Stimulated activated CD4-positive, alpha-beta T cell treated with anti-CD3 and anti-CD28 coated beads, Interleukin-15, amount 100 ng/mL, for 1 hour (primary cell): ENCODE measurements at regions not wholly inside any gene's neighbourhood (a gene's known extent, or its start where the extent isn't known, plus 50 kb on each side); places are given as distances from the start of the nearest gene placed in this dataset.

Experiments
- DNase-seq, 2 donors: peaks; one replicate each; pipeline ENCODE4 v3.0.0-alpha.2; 2020; ENCODE audit warnings: low read depth in 1 of 2, low spot score in 1 of 2

DNA sequence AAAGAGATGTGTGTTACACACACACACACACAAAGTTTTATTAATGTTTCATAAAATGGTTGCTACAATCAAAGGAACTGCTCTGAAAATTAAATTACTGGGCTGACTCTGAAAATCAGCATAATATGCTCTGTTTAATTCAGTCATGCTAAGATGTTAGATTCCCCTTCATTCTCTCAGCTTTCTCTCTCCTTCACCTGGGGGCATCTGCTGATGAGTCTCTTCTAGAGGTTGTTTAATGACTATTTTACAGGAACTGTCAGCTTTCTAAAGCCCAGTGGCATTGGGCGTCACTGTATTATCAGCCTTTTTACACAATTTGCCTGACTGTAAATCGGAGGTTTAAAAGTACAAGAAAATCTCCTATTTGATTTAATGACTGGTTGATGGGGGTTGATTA is 559.7 kb upstream of the POU3F2 start:
- DNase-seq = no peak

DNA sequence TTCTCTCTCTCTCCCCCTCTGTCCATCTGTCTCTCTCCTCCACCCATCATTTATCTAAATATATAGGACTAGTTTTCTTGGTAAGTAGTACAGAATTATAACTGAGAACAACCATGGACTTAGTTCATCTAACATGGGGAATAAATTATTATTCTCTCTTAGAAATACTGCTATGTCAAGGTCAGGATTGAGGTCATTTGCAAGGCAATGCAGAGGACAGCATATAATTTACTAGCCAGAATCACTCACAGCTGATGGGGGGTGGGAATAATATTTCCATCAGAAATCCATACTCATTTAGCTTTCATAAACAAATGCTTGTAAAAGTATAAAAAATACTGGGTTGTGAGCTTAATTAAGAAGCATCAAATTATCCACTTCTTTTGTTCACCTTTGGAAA is 553.9 kb upstream of the POU3F2 start:
- no peak for DNase-seq

DNA sequence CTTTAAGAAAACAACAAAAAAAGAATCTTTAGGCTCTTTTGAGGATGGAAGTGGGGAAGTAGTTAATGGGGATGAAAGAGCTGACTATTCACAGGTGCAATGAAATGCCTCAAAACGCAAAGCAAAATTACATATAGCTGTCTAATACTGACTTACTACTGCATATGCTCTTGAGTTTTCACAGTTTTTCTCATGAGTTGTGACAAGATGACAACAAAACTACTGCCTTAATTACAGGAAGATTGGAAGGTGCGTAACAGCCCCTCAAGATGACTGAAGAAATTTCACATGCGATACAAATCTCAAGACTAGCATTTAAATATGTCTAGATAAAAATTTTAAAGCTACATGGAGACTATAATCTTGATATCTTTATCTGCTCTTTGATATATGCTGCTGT is 547.8 kb upstream of the POU3F2 start:
- no peak for DNase-seq

DNA sequence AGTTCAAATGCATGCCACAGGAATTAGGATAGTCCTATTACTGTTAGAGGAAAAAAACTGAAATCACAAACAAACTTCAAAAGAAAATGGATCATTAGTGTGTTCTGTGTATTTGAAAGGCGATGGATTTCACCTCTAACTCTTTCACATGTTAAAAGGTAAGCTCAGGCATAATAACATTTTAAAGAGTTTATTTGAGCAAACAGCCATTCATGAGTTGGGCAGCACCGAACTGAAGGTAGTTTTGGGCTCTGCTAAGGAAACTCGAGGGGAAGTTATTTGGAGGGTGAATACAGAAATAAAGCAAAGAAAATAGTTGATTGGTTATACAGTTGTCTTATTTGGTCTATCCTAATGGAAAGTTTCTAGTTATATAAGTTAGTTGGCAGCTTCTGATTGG is 546.5 kb upstream of the POU3F2 start:
- no peak for DNase-seq

DNA sequence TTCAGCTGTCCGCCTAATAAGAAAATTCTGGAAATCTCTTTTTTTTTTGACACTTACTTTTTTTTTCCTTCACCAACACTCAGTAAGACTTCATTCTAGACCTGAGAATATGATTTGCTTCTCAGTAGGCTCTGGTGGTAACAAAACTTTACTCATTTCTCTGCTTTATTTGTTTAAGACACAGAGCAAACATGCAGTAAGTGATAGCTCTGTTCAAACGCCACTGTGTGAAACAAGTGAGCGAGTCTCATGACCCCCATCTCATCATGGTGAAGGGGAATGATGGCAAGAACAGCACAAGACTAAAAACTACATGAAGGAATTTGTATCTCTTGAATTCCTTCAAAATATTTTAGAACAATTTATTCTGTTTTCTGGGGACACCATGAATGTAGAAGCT is 541.6 kb upstream of the POU3F2 start:
- DNase-seq = no peak

DNA sequence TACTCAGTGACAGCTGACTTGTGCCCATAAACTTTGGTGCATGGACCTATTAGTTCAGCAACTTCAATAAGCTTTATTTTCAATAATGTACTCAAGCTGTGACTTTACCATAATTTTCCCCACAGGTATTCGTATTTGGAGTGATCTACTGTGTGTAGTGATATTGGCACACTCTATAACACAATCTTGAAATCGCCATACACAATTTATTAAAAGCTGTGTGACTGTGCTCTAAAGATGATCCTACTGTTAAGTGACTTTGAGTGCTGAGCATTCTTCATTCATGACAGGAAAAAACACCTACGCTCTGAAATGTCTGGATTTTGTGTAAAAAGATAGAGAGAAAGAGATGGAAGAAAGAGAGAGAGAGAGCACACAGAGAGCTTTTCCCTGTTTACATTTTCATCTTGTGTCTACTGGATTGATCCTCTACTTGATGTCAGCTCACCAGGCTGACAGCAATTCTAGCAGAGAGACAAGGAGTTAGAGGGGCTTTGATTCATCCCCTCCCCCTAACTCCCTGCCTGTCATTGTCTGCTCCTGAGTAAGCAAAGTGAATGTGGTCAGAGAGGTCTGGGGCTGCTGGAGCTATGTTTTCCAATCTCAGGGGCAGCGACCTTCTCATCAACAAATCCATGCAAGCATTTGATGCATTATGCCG is 538.7 kb upstream of the POU3F2 start:
- no peak for DNase-seq

DNA sequence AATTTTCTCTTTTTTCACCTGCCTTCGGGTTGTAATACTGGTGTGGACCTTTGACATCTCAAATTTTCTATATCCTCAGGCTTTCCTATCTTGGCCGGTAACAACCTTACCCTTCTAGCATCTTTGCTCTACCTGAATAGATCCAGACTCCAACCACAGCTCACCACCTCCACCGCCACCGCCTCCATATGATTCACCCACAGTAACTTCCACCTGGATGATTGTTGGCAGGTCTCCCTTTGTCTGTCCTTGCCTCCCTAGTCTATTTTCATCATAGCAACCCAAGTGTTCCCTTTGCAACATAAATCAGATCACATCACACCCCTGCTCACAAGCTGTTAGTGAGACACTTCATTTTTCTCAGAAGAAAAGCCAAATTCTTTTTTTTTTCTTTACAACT is 525.8 kb upstream of the POU3F2 start:
- DNase-seq = no peak

DNA sequence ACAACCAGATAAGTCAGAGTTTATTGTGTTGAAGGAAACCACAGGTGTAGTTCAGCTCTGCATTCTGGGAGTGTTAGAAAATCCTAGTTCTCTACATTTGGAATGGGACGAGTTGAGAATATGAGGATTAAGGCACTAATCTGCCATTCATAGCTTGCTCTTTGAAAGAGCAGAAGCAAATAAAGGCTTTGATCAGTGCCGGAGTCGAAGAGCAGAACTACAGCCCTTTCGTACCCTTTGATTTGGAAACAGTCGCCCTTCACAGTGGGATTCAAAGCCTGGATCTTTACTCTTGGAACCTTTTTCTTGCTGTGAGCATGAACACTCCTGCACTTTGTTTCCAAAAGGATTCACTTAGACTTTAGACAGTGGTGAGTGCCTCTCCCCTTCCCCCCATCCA is 523.9 kb upstream of the POU3F2 start:
- no peak for DNase-seq

DNA sequence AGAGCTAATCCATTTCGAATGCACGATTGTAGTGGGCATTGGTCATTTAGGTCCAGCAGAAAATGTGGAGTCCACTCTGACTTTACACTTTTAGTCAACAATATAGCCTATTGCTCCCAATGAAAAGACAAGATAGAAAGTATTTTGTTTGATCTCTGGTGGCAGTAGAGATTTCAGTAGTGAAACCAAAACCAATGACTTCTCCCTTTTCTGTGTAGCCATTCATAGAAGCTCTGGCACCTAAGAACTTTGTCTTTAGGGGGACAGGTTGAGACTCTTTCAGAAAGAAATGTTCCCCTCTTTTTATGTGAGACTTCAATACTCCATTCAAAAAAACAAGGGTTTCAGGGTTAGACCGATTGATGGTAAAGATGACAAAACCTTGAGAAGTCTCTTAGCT is 510.8 kb upstream of the POU3F2 start:
- no peak for DNase-seq

DNA sequence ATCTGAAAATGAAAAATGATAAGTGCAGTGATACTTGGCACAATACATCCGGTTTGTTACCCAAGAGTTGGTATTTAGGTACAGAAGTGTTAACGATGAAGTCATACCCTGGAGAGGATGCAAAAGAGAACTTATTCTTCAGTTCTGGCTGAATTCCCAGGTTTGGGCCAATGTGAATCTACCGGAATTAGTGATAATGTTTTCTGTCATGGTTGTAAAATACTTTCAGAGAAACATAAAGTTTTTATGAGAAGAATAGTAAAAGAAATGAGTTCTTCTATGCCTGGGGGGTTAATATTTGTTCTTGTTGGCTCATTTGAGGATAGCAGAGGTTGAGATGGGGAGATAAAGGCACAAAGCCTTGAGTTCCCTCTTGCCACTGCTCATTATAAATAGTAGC is 509.9 kb upstream of the POU3F2 start:
- no peak for DNase-seq

DNA sequence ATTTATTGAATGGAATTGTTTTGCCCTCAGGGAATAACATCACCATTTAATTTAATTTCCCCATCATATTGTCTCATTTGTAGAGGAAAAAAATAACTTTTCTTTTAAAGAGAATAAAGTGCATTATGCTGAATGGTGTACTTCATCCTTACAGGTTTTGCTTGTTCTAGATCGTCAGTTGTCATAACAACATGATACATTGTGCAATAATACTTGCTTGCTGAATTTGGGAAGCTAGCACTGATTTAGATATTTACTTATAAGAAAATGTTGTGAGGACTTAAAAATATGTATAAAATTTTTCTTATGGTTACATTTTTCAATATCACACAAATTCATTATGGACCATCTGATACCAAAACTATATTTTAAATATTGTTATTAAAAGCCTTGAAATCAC is 509.0 kb upstream of the POU3F2 start:
- DNase-seq = no peak

DNA sequence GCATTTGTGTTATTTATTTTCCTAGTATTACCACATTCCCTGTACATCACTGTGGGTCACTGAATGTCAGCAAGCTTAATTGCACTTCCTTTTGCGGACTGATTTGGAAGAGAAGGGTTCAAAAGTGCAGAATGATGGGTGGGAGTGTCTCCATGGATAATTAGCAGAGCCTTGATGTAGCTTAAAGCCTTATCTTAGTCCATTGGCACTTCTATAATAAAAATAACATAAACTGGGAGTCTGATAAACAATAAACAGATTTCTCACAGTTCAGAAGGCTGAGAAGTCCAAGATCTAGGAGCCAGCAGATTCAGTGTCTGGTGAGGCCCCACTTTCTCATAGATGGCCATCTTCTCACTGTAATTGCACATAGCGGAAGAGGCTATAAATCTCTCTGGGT is 501.1 kb upstream of the POU3F2 start:
- DNase-seq = no peak

DNA sequence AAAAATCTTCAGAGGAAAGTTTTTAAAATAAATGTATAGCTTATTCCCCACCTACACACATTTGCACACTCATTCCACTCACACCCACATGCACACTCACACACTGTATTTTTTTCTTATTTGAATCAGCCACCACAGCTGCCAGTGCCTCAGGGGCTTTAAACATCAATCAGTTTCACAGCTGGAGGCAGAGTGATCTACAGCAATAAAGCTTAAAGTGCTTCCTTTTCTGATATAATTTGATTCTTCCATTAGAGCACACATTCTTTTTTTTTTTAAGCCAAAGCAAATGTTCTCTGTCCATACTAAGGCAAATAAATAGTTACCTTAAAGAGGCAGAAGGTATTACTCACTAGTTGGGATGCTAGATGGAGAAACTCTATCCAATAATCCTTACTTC is 498.8 kb upstream of the POU3F2 start:
- no peak for DNase-seq

DNA sequence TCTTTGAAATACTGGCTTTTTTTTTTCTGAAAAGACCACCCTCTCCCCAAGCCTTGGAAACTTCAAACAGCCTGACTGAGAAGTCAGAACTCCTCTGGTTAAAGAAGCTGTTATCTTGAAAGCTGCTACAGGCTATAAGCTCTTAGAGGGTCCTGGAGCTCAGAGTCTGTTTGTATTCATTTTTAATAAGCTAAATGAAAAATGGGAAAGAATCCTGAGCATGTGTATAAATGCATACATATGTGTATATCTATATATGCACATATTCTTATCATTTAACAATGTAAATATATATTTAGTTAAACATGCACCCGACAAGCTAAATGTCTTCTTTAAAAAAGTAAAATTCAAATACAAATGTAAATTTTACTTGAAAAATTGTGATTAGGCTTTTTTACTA is 494.9 kb upstream of the POU3F2 start:
- DNase-seq = no peak

DNA sequence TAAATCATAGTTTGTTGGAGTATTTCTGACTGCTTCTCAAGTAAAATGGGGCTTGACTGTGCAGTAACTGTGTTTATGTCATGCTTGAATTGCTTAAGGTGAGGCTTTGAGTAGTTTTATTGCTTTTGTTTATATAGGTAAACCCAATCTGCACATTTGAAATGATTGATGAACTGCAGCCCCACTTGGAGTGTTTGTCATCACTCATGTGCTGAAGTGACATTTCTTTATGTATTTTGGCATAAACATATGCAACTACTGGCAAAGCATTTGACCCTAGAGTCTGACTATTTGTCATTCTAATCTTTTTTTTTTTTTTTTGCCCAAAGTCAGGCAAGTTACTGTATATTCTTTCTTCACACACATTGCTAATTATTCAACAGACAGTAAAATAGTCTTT is 491.4 kb upstream of the POU3F2 start:
- no peak for DNase-seq

DNA sequence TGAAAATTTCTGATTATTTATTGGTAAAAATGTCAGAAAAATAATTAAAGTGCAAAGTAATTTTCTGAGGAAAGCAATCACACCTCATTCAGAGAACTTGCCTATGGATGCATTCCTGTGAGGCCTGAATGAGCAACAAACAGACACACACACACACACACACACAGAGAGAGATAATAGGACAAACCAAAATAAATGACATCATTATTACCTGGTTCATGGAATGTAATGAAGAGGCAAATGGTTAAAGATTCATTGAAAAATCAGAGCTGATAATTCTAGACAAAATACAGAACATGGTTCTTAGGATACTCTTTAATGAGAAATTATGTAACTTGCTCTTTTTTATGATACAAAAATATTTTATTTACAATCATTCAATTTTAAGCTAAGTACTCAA is 490.6 kb upstream of the POU3F2 start:
- no peak for DNase-seq

DNA sequence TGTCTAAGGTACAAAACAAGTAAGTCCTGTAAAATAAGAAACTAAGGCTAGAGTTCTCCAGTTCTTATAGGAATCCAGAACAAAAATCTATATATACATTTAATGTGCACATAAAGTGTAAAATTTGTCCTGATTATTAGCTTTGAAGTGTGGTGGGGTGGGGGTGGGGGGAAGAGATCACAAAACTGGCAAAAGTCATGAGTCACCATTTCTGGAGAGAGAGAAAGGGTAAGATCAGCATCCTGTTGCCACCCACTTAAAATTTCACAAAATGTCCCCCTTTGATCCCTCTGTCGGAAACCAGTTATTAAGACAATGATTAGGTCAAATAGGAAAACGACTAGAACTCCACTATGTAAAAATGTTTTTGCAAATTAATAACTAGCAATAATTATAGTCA is 482.0 kb upstream of the POU3F2 start:
- DNase-seq = no peak

DNA sequence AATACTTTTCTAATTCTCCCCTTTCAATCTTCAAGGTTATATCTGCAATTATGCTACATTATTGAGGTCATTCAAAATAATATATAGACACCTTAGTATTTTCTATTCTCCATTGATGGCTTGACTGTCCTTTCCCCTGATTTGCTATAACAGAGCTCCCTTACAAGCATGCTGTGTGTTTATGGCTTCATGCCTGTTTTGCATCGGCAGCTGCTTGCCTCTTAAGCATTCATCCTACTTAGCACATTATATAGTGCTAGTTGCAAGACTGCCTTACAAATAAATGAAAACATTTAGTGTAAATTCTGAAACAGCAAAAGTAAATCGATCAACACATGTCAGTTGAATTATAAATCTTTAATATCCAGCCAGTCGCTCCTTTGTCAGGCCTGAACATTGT is 476.2 kb upstream of the POU3F2 start:
- DNase-seq = no peak

DNA sequence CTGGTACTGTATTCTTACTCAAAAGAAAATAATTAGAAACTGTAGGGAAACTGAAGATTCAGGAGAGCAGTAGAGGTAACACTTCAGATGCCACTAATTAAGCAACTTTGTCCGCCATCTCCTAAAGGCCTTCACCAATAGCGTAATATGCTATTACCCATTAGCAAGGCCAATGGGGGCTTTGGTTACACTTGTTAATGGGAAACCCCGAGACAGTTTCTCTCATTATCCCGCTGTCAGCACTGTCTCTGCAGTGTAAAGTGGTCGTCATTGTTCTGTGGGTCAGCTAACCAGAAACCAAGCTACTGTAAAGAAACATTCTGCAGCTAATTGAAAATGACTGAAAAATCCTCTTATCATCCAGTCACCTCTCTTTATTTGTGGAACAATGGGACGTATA is 468.0 kb upstream of the POU3F2 start:
- DNase-seq = no peak

DNA sequence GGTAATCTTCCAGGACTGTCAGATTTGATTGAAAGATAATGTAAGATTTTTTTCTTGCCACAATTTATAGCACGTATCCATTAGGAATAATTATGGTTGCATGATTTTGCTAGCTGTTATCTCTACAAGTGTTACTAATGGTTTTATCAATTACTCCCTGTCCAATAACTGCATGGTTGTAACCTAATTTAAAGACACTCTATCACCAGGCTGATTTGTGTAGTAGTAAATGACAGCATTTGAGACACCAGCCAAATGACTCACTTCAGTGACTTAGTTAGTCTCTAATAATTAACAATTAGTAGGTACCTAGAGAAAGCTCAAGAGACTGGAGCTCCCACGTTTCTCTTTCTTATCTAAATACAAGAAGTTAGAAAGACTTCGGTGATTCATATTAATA is 453.8 kb upstream of the POU3F2 start:
- no peak for DNase-seq

DNA sequence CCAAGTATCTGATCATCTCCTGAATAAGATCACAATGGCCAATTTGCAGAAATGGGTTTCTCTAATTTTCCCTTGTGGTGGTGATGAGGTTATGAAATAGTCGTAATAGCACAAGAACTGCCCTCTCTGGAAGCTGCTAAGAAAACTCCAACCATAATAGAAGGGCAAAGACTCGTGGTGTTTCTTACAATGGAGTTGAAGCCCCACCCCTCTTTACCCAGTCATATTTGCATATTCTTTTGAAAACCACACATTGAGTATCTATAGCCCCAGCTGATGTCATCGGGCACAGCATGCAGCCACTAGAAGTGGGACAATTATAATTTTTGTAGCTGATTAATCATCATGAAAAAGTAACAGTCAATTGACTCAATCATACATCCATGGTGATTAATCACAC is 452.1 kb upstream of the POU3F2 start:
- DNase-seq = no peak

DNA sequence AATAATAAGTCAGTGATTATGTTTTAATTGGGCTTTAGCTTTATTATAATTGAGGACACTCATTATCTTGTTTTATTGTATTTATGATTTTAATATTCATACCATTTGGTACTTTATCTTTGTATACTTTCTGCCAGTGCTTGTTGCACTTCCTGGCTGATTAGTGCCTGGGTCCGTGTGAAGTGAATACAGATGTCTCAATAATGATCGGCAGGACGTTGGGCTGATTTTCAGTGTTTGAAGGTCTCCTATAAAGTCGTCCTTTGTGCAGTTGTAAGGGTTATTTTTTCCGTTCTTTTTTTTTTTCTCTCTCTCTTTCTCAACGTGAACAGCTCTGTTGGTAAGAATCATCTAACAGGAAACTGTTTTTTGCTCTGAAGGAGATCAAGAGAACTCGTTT is 450.0 kb upstream of the POU3F2 start:
- no peak for DNase-seq

DNA sequence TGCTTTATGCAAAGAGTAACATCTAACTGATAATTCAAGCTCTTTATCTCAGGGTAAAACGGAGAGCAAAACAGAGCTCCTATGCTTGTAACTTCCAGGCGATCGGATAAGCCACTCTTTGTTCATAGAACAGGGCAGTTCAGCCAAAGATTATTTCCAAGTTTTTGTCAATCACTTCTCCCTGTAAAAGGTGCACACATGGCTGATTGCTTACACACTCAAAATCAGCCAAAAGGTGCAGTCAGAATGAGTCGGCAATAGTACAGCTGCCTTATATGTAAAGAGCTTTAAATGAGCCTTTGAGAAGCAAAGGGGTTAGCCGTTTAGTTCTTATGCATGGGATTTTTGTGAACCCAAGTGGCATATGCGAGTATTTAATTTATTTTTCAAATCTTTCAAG is 449.6 kb upstream of the POU3F2 start:
- DNase-seq = no peak

DNA sequence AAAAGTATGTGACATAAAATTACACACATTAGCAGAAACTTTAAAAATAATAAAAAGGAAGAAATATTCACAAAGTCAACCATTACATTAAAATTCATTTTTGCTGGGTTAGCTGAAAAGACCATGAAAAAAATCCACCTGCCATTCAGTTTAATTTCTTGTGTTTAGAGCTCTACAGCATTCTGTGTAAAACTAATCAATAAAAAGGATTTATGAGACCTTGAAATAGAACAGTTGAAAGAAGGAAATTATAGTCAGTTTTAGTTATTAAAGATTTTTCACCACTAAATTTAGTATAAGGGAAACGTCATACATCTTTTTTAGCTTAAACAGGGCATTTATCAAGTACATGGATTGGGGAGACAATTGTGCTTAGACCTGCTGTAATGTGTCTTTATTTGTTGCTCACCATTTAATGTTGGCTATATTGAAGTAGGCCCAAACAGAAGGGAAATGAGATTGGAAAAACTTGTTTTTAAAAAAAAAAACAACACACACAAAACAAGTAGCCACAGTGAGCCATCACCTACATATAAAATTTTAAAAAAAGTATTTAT is 438.7 kb upstream of the POU3F2 start:
- DNase-seq = no peak
